ENCODE measurements at regions not wholly inside any gene's neighbourhood (a gene's known extent, or its start where the extent isn't known, plus 50 kb on each side); places are given as distances from the start of the nearest gene placed in this dataset.
"Not testable (repeated sequence)": the region's sequence is repeated elsewhere in the genome, so short reads cannot be mapped to it uniquely, and the experiment has no call there.

- not testable (repeated sequence) for DNase-seq (ENCODE audit: low read depth)
These were observed 203.2 kb downstream of the SNCAIP start for GRCh38 chr5:122515210-122515609.

GRCh38 chr5:122515709-122516431, 203.8 kb downstream of the SNCAIP start:
- peak; percentile 79 for DNase-seq (ENCODE audit: low read depth)

GRCh38 chr5:122516432-122516743, 204.4 kb downstream of the SNCAIP start:
- DNase-seq (ENCODE audit: low read depth), result no peak

- no peak for DNase-seq (ENCODE audit: low read depth)
These were observed 205.1 kb downstream of the SNCAIP start for GRCh38 chr5:122517091-122517490.

- no peak for DNase-seq (ENCODE audit: low read depth)
These were observed 211.7 kb downstream of the SNCAIP start for GRCh38 chr5:122523776-122524175.

GRCh38 chr5:122527547-122527946, 215.5 kb downstream of the SNCAIP start:
- DNase-seq (ENCODE audit: low read depth), result no peak

GRCh38 chr5:122532035-122532434, 220.0 kb downstream of the SNCAIP start:
- DNase-seq (ENCODE audit: low read depth), result no peak

GRCh38 chr5:122533825-122534224, 221.8 kb downstream of the SNCAIP start:
- DNase-seq (ENCODE audit: low read depth), result no peak

- DNase-seq (ENCODE audit: low read depth), result no peak
These were observed 222.8 kb downstream of the SNCAIP start for GRCh38 chr5:122534829-122535228.

GRCh38 chr5:122541388-122541787, 229.4 kb downstream of the SNCAIP start:
- no peak for DNase-seq (ENCODE audit: low read depth)

- peak; percentile 19 for DNase-seq (ENCODE audit: low read depth)
These were observed 228.9 kb upstream of the SNX2 start for GRCh38 chr5:122545986-122546385.

- no peak for DNase-seq (ENCODE audit: low read depth)
These were observed 227.7 kb upstream of the SNX2 start for GRCh38 chr5:122547219-122547618.

- no peak for DNase-seq (ENCODE audit: low read depth)
These were observed 227.2 kb upstream of the SNX2 start for GRCh38 chr5:122547669-122548068.

- DNase-seq (ENCODE audit: low read depth), result no peak
These were observed 215.2 kb upstream of the SNX2 start for GRCh38 chr5:122559676-122560075.

GRCh38 chr5:122561209-122561608, 213.7 kb upstream of the SNX2 start:
- DNase-seq (ENCODE audit: low read depth), result no peak

- peak; percentile 51 for DNase-seq (ENCODE audit: low read depth)
These were observed 209.5 kb upstream of the SNX2 start for GRCh38 chr5:122565331-122565730.

GRCh38 chr5:122576256-122577016, 198.4 kb upstream of the SNX2 start:
- DNase-seq (ENCODE audit: low read depth), result no peak

- DNase-seq (ENCODE audit: low read depth), result peak; percentile 68
These were observed 193.3 kb upstream of the SNX2 start for GRCh38 chr5:122581629-122582028.

GRCh38 chr5:122584411-122585300, 190.2 kb upstream of the SNX2 start:
- peak; percentile 39 for DNase-seq (ENCODE audit: low read depth)

- no peak for DNase-seq (ENCODE audit: low read depth)
These were observed 189.5 kb upstream of the SNX2 start for GRCh38 chr5:122585371-122585770.

GRCh38 chr5:122586351-122586750, 188.5 kb upstream of the SNX2 start:
- peak; percentile 73 for DNase-seq (ENCODE audit: low read depth)

GRCh38 chr5:122591828-122592227, 183.1 kb upstream of the SNX2 start:
- no peak for DNase-seq (ENCODE audit: low read depth)

- DNase-seq (ENCODE audit: low read depth), result no peak
These were observed 175.9 kb upstream of the SNX2 start for GRCh38 chr5:122599000-122599399.
